Activated naive CD8-positive, alpha-beta T cell treated with anti-CD3 and anti-CD28 coated beads for 36 hours (primary cell): ENCODE measurements at regions not wholly inside any gene's neighbourhood (a gene's known extent, or its start where the extent isn't known, plus 50 kb on each side); places are given as distances from the start of the nearest gene placed in this dataset.

ENCODE experiments used
- DNase-seq: peaks from one replicate; pipeline ENCODE4 v3.0.0; 2021
- H3K27ac Mint-ChIP-seq: one replicate; pipeline ENCODE4 v1.8.0; 2022; ENCODE audit warnings: mild to moderate bottlenecking, moderate library complexity, mixed read lengths
- H3K27me3 Mint-ChIP-seq: one replicate; pipeline ENCODE4 v1.8.0; 2022; ENCODE audit warnings: mild to moderate bottlenecking, mixed read lengths
- H3K36me3 Mint-ChIP-seq: one replicate; pipeline ENCODE4 v1.8.0; 2021; ENCODE audit warnings: mild to moderate bottlenecking, mixed read lengths
- H3K4me1 Mint-ChIP-seq: one replicate; pipeline ENCODE4 v1.8.0; 2021; ENCODE audit warnings: mixed read lengths
- H3K4me3 Mint-ChIP-seq: one replicate; pipeline ENCODE4 v1.8.0; 2022; ENCODE audit warnings: mild to moderate bottlenecking, moderate library complexity, mixed read lengths
- H3K9me3 Mint-ChIP-seq: one replicate; pipeline ENCODE4 v1.8.0; 2022; ENCODE audit warnings: mixed read lengths

- Mint-ChIP-seq H3K4me3 (no peak overlapping the region), H3K9me3 (no peaks in the 10 kb centered on the region), H3K36me3 (no peaks in the 10 kb centered on the region), H3K4me1 (no peaks in the 10 kb centered on the region), H3K27ac (no peak overlapping the region), H3K27me3 (no peaks in the 10 kb centered on the region)
- DNase-seq, result no peak
Observed at GRCh38 chr13:47087241-47087640, 190.4 kb upstream of the HTR2A start.

GRCh38 chr13:47085346-47085745 lies 188.5 kb upstream of the HTR2A start:
- no peak for DNase-seq
- H3K9me3 Mint-ChIP-seq, result no peaks in the 10 kb centered on the region
- H3K36me3 Mint-ChIP-seq, result no peaks in the 10 kb centered on the region
- no peak overlapping the region for H3K27ac Mint-ChIP-seq
- no peak overlapping the region for H3K4me3 Mint-ChIP-seq
- no peaks in the 10 kb centered on the region for H3K27me3 Mint-ChIP-seq
- H3K4me1 Mint-ChIP-seq, result no peaks in the 10 kb centered on the region

GRCh38 chr13:47081850-47082249 lies 185.0 kb upstream of the HTR2A start:
- no peaks in the 10 kb centered on the region for H3K27me3 Mint-ChIP-seq
- H3K4me1 Mint-ChIP-seq, result no peaks in the 10 kb centered on the region
- no peaks in the 10 kb centered on the region for H3K36me3 Mint-ChIP-seq
- no peaks in the 10 kb centered on the region for H3K9me3 Mint-ChIP-seq
- no peak overlapping the region for H3K4me3 Mint-ChIP-seq
- DNase-seq, result no peak
- no peak overlapping the region for H3K27ac Mint-ChIP-seq

- no peak for DNase-seq
- H3K27ac Mint-ChIP-seq, result no peak overlapping the region
Observed at GRCh38 chr13:47081246-47081645, 184.4 kb upstream of the HTR2A start.

GRCh38 chr13:47080621-47081020 lies 183.8 kb upstream of the HTR2A start:
- Mint-ChIP-seq H3K36me3 (no peaks in the 10 kb centered on the region), H3K9me3 (no peaks in the 10 kb centered on the region), H3K4me1 (no peaks in the 10 kb centered on the region), H3K27ac (no peak overlapping the region), H3K4me3 (no peak overlapping the region), H3K27me3 (no peaks in the 10 kb centered on the region)
- no peak for DNase-seq

More at GRCh38 chr13:47081246-47081645, 184.4 kb upstream of the HTR2A start:
- Mint-ChIP-seq H3K36me3 (no peaks in the 10 kb centered on the region), H3K9me3 (no peaks in the 10 kb centered on the region), H3K27me3 (no peaks in the 10 kb centered on the region), H3K4me3 (no peak overlapping the region), H3K4me1 (no peaks in the 10 kb centered on the region)

- Mint-ChIP-seq H3K4me1 (no peaks in the 10 kb centered on the region), H3K9me3 (peaks cover 9% of the 10 kb centered on the region), H3K27me3 (no peaks in the 10 kb centered on the region), H3K27ac (no peak overlapping the region), H3K4me3 (no peak overlapping the region), H3K36me3 (no peaks in the 10 kb centered on the region)
- no peak for DNase-seq
Observed at GRCh38 chr13:47076500-47076899, 179.6 kb upstream of the HTR2A start.

- H3K9me3 Mint-ChIP-seq, result peaks cover 3% of the 10 kb centered on the region
- no peak overlapping the region for H3K4me3 Mint-ChIP-seq
- H3K36me3 Mint-ChIP-seq, result no peaks in the 10 kb centered on the region
- no peak overlapping the region for H3K27ac Mint-ChIP-seq
- no peak for DNase-seq
- no peaks in the 10 kb centered on the region for H3K4me1 Mint-ChIP-seq
- H3K27me3 Mint-ChIP-seq, result no peaks in the 10 kb centered on the region
Observed at GRCh38 chr13:47069133-47069532, 172.3 kb upstream of the HTR2A start.

- peaks cover 5% of the 10 kb centered on the region for H3K27me3 Mint-ChIP-seq
Observed at GRCh38 chr13:47067306-47067705, 170.5 kb upstream of the HTR2A start.

GRCh38 chr13:47066226-47066625 lies 169.4 kb upstream of the HTR2A start:
- no peak overlapping the region for H3K27ac Mint-ChIP-seq
- no peak for DNase-seq
- no peak overlapping the region for H3K4me3 Mint-ChIP-seq
- peaks cover 5% of the 10 kb centered on the region for H3K27me3 Mint-ChIP-seq
- peaks cover 11% of the 10 kb centered on the region for H3K9me3 Mint-ChIP-seq
- H3K4me1 Mint-ChIP-seq, result no peaks in the 10 kb centered on the region
- H3K36me3 Mint-ChIP-seq, result no peaks in the 10 kb centered on the region

More at GRCh38 chr13:47067306-47067705, 170.5 kb upstream of the HTR2A start:
- Mint-ChIP-seq H3K9me3 (peaks cover 10% of the 10 kb centered on the region), H3K27ac (no peak overlapping the region), H3K36me3 (no peaks in the 10 kb centered on the region), H3K4me3 (no peak overlapping the region), H3K4me1 (no peaks in the 10 kb centered on the region)
- no peak for DNase-seq

GRCh38 chr13:47064381-47064780 lies 167.5 kb upstream of the HTR2A start:
- H3K9me3 Mint-ChIP-seq, result peaks cover 21% of the 10 kb centered on the region
- peaks cover 5% of the 10 kb centered on the region for H3K27me3 Mint-ChIP-seq
- H3K36me3 Mint-ChIP-seq, result no peaks in the 10 kb centered on the region
- H3K4me3 Mint-ChIP-seq, result no peak overlapping the region
- no peak overlapping the region for H3K27ac Mint-ChIP-seq
- DNase-seq, result no peak
- H3K4me1 Mint-ChIP-seq, result no peaks in the 10 kb centered on the region

- Mint-ChIP-seq H3K9me3 (no peaks in the 10 kb centered on the region), H3K4me3 (no peak overlapping the region), H3K27ac (no peak overlapping the region), H3K4me1 (no peaks in the 10 kb centered on the region), H3K27me3 (peaks cover 8% of the 10 kb centered on the region), H3K36me3 (no peaks in the 10 kb centered on the region)
- DNase-seq, result no peak
Observed at GRCh38 chr13:47049276-47049989, 152.6 kb upstream of the HTR2A start.

GRCh38 chr13:47046706-47047105 lies 149.9 kb upstream of the HTR2A start:
- H3K27me3 Mint-ChIP-seq, result peaks cover 17% of the 10 kb centered on the region
- H3K36me3 Mint-ChIP-seq, result no peaks in the 10 kb centered on the region
- H3K4me1 Mint-ChIP-seq, result no peaks in the 10 kb centered on the region
- DNase-seq, result no peak
- H3K9me3 Mint-ChIP-seq, result no peaks in the 10 kb centered on the region
- H3K27ac Mint-ChIP-seq, result no peak overlapping the region
- no peak overlapping the region for H3K4me3 Mint-ChIP-seq

GRCh38 chr13:47044842-47045241 lies 148.0 kb upstream of the HTR2A start:
- H3K27ac Mint-ChIP-seq, result no peak overlapping the region
- DNase-seq, result no peak
- no peak overlapping the region for H3K4me3 Mint-ChIP-seq
- H3K36me3 Mint-ChIP-seq, result no peaks in the 10 kb centered on the region
- H3K27me3 Mint-ChIP-seq, result peaks cover 14% of the 10 kb centered on the region
- no peaks in the 10 kb centered on the region for H3K4me1 Mint-ChIP-seq
- H3K9me3 Mint-ChIP-seq, result no peaks in the 10 kb centered on the region

GRCh38 chr13:47039106-47039505 lies 142.3 kb upstream of the HTR2A start:
- Mint-ChIP-seq H3K9me3 (no peaks in the 10 kb centered on the region), H3K4me3 (no peak overlapping the region), H3K27me3 (peaks cover 27% of the 10 kb centered on the region)

GRCh38 chr13:47038188-47038587 lies 141.3 kb upstream of the HTR2A start:
- Mint-ChIP-seq H3K4me3 (no peak overlapping the region), H3K36me3 (no peaks in the 10 kb centered on the region), H3K27me3 (peaks cover 22% of the 10 kb centered on the region), H3K9me3 (no peaks in the 10 kb centered on the region), H3K27ac (no peak overlapping the region), H3K4me1 (no peaks in the 10 kb centered on the region)
- no peak for DNase-seq

More at GRCh38 chr13:47039106-47039505, 142.3 kb upstream of the HTR2A start:
- Mint-ChIP-seq H3K4me1 (no peaks in the 10 kb centered on the region), H3K27ac (no peak overlapping the region), H3K36me3 (no peaks in the 10 kb centered on the region)
- DNase-seq, result no peak

- no peak overlapping the region for H3K27ac Mint-ChIP-seq
- peaks cover 27% of the 10 kb centered on the region for H3K27me3 Mint-ChIP-seq
- H3K4me1 Mint-ChIP-seq, result no peaks in the 10 kb centered on the region
- H3K4me3 Mint-ChIP-seq, result no peak overlapping the region
- H3K9me3 Mint-ChIP-seq, result no peaks in the 10 kb centered on the region
- DNase-seq, result no peak
- H3K36me3 Mint-ChIP-seq, result no peaks in the 10 kb centered on the region
Observed at GRCh38 chr13:47036294-47037008, 139.6 kb upstream of the HTR2A start.
